ENCODE measurements at regions not wholly inside any gene's neighbourhood (a gene's known extent, or its start where the extent isn't known, plus 50 kb on each side); places are given as distances from the start of the nearest gene placed in this dataset.

DNA sequence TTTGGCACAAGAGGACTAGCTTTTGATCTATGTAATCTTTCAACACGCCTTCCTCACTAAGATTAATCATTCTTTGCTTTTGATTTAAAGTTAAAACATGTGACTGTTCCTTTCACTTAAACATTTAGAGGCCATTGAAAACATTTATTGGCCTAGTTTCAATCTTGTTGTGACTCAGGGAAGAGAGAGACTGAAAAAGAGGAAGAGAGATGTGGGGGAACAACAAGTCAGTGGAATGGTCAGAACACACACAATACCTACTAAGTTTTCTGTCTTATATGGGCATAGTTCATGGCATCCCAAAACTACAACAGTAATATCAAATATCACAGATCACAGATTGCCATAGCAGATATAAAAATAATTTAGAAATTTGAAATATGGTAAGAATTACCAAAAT lies 812.9 kb upstream of the AGA start:
- H3K36me3 ChIP-seq = no peaks in the 10 kb centered on the region
- no peak overlapping the region for H3K4me3 ChIP-seq (ENCODE audit: low read depth, low read length)
- peaks cover 20% of the 10 kb centered on the region for H3K27me3 ChIP-seq (ENCODE audit: insufficient read depth, low read depth, severe bottlenecking)
- no peaks in the 10 kb centered on the region for H3K9me3 ChIP-seq (ENCODE audit: severe bottlenecking)
- TF ChIP-seq CTCF (IDR thresholded peaks at IDR 0.05; ENCODE audit: low read depth, low read length) = no peak
- H3K27ac ChIP-seq = no peak overlapping the region
- DNase-seq = no peak

DNA sequence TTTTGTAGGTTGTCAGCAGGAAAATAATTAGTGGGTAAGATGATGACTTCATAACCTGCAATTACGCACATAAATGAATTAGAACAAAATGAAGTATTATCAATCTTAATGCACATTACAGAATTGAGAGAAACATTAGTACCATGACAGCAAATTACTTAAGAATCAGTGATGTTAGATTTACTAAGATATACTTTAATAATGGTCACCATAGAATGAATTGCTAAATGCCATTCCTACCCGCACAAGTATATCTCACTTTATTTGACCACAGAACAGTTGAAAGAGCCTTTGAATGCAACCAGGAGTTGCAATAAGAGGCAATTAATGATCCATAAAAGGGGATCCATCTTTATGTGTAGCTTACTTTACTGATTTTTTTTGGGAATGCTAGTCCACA lies 816.4 kb upstream of the AGA start:
- Histone ChIP-seq H3K4me3 (ENCODE audit: low read depth, low read length) (no peak overlapping the region), H3K9me3 (ENCODE audit: severe bottlenecking) (peaks cover 2% of the 10 kb centered on the region), H3K27ac (no peak overlapping the region), H3K27me3 (ENCODE audit: insufficient read depth, low read depth, severe bottlenecking) (peaks cover 14% of the 10 kb centered on the region), H3K36me3 (no peaks in the 10 kb centered on the region)
- DNase-seq = no peak
- no peak for TF ChIP-seq CTCF (IDR thresholded peaks at IDR 0.05; ENCODE audit: low read depth, low read length)

GRCh38 chr4:178259566-178259965 lies 817.3 kb upstream of the AGA start:
- TF ChIP-seq CTCF (IDR thresholded peaks at IDR 0.05; ENCODE audit: low read depth, low read length) = no peak
- Histone ChIP-seq H3K36me3 (no peaks in the 10 kb centered on the region), H3K27me3 (ENCODE audit: insufficient read depth, low read depth, severe bottlenecking) (peaks cover 9% of the 10 kb centered on the region), H3K27ac (no peak overlapping the region), H3K4me3 (ENCODE audit: low read depth, low read length) (no peak overlapping the region), H3K9me3 (ENCODE audit: severe bottlenecking) (peaks cover 2% of the 10 kb centered on the region)
- no peak for DNase-seq

- Histone ChIP-seq H3K36me3 (no peaks in the 10 kb centered on the region), H3K9me3 (ENCODE audit: severe bottlenecking) (peaks cover 2% of the 10 kb centered on the region), H3K27me3 (ENCODE audit: insufficient read depth, low read depth, severe bottlenecking) (peaks cover 36% of the 10 kb centered on the region), H3K4me3 (ENCODE audit: low read depth, low read length) (no peak overlapping the region), H3K27ac (no peak overlapping the region)
- DNase-seq = no peak
- no peak for TF ChIP-seq CTCF (IDR thresholded peaks at IDR 0.05; ENCODE audit: low read depth, low read length)
Observed at GRCh38 chr4:178264001-178264400, 821.8 kb upstream of the AGA start.

DNA sequence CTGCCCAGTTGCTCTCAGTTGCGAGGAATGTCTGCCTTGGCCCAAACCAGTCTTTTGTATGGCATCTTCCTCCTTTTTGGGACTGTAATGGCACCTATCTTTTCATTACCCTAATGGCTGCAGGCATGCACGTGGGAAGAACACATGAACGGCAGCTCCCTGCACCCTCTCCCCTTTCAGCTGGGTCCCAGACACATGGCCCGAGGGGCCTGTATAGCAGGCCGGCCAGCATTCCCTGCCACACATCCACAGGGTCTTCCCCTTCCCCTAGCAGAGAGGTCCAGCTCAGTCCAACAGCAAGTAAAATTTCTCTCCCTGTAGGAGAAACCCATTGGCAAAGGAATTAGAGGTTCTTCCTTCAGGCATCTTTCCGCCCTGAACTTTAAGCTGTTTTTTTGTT lies 829.1 kb upstream of the AGA start:
- Histone ChIP-seq H3K9me3 (ENCODE audit: severe bottlenecking) (no peaks in the 10 kb centered on the region), H3K27me3 (ENCODE audit: insufficient read depth, low read depth, severe bottlenecking) (peaks cover 63% of the 10 kb centered on the region), H3K4me3 (ENCODE audit: low read depth, low read length) (no peak overlapping the region), H3K36me3 (no peaks in the 10 kb centered on the region), H3K27ac (no peak overlapping the region)
- no peak for DNase-seq
- no peak for TF ChIP-seq CTCF (IDR thresholded peaks at IDR 0.05; ENCODE audit: low read depth, low read length)

- no peak for TF ChIP-seq CTCF (IDR thresholded peaks at IDR 0.05; ENCODE audit: low read depth, low read length)
- H3K9me3 ChIP-seq (ENCODE audit: severe bottlenecking) = no peaks in the 10 kb centered on the region
Observed at GRCh38 chr4:178273168-178273567, 830.9 kb upstream of the AGA start.

More at GRCh38 chr4:178273168-178273567, 830.9 kb upstream of the AGA start:
- Histone ChIP-seq H3K27ac (no peak overlapping the region), H3K36me3 (no peaks in the 10 kb centered on the region), H3K4me3 (ENCODE audit: low read depth, low read length) (no peak overlapping the region), H3K27me3 (ENCODE audit: insufficient read depth, low read depth, severe bottlenecking) (peaks cover 61% of the 10 kb centered on the region)
- DNase-seq = no peak
